Kidney (tissue), 13 donors: ENCODE measurements at regions not wholly inside any gene's neighbourhood (a gene's known extent, or its start where the extent isn't known, plus 50 kb on each side); places are given as distances from the start of the nearest gene placed in this dataset.

Experiments used
- DNase-seq, 5 donors: peaks; one replicate each; pipeline ENCODE4 v3.0.0-alpha.2; 2013 to 2020
- FAIRE-seq: peaks from 2 replicates; lab custom pipeline; 2012; peaks lifted over from hg19 to GRCh38; lab: Jason Lieb, UNC
- H3K27ac ChIP-seq, 2 donors: one replicate each; pipeline ENCODE4 v1.7.0; 2013; ENCODE audit warnings: low read depth in 2 of 2, low read length in 2 of 2, inconsistent platforms in 1 of 2
- H3K27me3 ChIP-seq: one replicate; pipeline ENCODE4 v1.7.1; 2013; ENCODE audit warnings: low read length, inconsistent platforms; ENCODE audit not compliant: control insufficient read depth, insufficient read depth
- H3K36me3 ChIP-seq, 3 donors: one replicate each; pipeline versions ENCODE4 v1.7.0 to v1.7.1; 2013; ENCODE audit warnings: low read length in 3 of 3, control low read depth in 1 of 3, inconsistent platforms in 1 of 3; ENCODE audit not compliant: insufficient read depth in 3 of 3, control insufficient read depth in 2 of 3
- H3K4me1 ChIP-seq, 3 donors: one replicate each; pipeline versions ENCODE4 v1.7.0 to v1.7.1; 2013; ENCODE audit warnings: low read length in 3 of 3, inconsistent platforms in 1 of 3, low read depth in 1 of 3; ENCODE audit not compliant: control insufficient read depth in 2 of 3, insufficient read depth in 2 of 3
- H3K4me3 ChIP-seq, 3 donors: one replicate each; pipeline versions ENCODE4 v1.7.0 to v1.8.1; 2013; ENCODE audit warnings: low read length in 3 of 3, control low read depth in 1 of 3, inconsistent platforms in 1 of 3
- H3K9ac ChIP-seq, 3 donors: one replicate each; pipeline versions ENCODE4 v1.7.0 to v1.7.1; 2013; ENCODE audit warnings: low read length in 3 of 3, control low read depth in 1 of 3, inconsistent platforms in 1 of 3
- H3K9me3 ChIP-seq, 3 donors: one replicate each; pipeline versions ENCODE4 v1.7.0 to v1.7.1; 2013; ENCODE audit warnings: low read length in 3 of 3, control low read depth in 1 of 3, inconsistent platforms in 1 of 3; ENCODE audit not compliant: control insufficient read depth in 2 of 3, insufficient read depth in 1 of 3
- intact Hi-C: fragments of 100-400 bp; cut with DNase I; formaldehyde crosslinking; loops from one replicate; pipeline ENCODE4 v1.11.1; 2022
- TF ChIP-seq, protein P1 (sequence below): IDR thresholded peaks from 3 replicates; pipeline ENCODE4 v1.5.1; 2012; ENCODE audit warnings: mild to moderate bottlenecking, moderate library complexity, borderline replicate concordance; ENCODE audit not compliant: insufficient read depth; ENCODE audit errors: extremely low read depth
- donor health status: control.
- donor health status: control.
- donor health status: control.
- donor health status: control.
- donor health status: control.
- donor health status: DM: yes; HTN: yes; CAD: no.
- donor health status: Normal renal cell carcinoma (clear cell type).

DNA sequence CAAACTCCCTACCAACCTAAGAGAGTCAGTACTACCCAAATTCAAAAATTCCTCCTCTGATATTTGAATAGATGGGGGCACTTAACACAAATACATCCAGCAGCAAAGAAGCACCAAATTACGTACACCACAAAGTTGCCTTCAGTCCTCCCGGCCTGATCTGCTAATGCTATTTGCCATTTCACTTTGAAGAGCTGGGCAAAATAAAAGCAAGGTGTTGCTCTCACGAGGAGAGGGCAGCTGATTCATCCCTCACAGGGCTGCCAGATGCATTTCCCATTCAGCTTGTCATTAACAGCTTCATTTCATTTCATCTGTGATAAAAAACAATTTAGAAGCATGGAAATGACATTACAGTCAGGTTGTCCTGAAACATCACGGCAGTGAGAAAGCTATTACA, 283.4 kb upstream of the VEPH1 start:
- no peak overlapping the region for H3K27ac ChIP-seq
- FAIRE-seq: no peak
- TF ChIP-seq, protein P1, sequence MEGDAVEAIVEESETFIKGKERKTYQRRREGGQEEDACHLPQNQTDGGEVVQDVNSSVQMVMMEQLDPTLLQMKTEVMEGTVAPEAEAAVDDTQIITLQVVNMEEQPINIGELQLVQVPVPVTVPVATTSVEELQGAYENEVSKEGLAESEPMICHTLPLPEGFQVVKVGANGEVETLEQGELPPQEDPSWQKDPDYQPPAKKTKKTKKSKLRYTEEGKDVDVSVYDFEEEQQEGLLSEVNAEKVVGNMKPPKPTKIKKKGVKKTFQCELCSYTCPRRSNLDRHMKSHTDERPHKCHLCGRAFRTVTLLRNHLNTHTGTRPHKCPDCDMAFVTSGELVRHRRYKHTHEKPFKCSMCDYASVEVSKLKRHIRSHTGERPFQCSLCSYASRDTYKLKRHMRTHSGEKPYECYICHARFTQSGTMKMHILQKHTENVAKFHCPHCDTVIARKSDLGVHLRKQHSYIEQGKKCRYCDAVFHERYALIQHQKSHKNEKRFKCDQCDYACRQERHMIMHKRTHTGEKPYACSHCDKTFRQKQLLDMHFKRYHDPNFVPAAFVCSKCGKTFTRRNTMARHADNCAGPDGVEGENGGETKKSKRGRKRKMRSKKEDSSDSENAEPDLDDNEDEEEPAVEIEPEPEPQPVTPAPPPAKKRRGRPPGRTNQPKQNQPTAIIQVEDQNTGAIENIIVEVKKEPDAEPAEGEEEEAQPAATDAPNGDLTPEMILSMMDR: no peak

DNA sequence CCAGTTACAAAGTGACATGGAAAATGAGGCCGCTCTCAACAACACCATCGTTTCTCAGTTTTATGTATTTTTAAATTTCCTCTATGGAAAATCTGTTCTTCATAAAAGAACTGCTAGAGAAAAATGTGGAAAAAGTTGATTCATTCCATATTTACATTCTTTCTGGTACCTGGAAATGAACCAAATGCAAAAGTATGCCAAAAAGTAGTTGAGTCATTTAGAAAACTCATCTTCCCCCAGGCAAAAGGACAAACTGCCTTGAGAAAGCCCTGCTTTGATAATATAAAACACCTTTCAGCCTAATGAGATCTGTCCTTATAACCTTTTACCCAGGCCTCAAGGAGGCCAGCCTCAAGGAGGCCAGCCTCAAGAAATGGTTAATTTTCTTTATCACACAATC, 283.0 kb upstream of the VEPH1 start:
- H3K9me3 ChIP-seq: peaks cover 0 to 3% (median 0%) of the 10 kb centered on the region in 3 donors
- TF ChIP-seq, protein P1: no peak
- intact Hi-C loops: no loop called here
- H3K4me1 ChIP-seq: no peaks in the 10 kb centered on the region
- no peak overlapping the region for H3K4me3 ChIP-seq
- no peak overlapping the region for H3K9ac ChIP-seq
- no peaks in the 10 kb centered on the region for H3K27me3 ChIP-seq
- H3K27ac ChIP-seq: no peak overlapping the region
- no peaks in the 10 kb centered on the region for H3K36me3 ChIP-seq
- FAIRE-seq: no peak
- no peak for DNase-seq

More for the DNA sequence above, 283.4 kb upstream of the VEPH1 start:
- H3K9ac ChIP-seq: no peak overlapping the region
- no peaks in the 10 kb centered on the region for H3K27me3 ChIP-seq
- H3K4me3 ChIP-seq: no peak overlapping the region
- H3K9me3 ChIP-seq: peaks cover 0 to 3% (median 0%) of the 10 kb centered on the region in 3 donors
- H3K36me3 ChIP-seq: no peaks in the 10 kb centered on the region
- no peaks in the 10 kb centered on the region for H3K4me1 ChIP-seq
- intact Hi-C loops: no loop called here
- no peak for DNase-seq

DNA sequence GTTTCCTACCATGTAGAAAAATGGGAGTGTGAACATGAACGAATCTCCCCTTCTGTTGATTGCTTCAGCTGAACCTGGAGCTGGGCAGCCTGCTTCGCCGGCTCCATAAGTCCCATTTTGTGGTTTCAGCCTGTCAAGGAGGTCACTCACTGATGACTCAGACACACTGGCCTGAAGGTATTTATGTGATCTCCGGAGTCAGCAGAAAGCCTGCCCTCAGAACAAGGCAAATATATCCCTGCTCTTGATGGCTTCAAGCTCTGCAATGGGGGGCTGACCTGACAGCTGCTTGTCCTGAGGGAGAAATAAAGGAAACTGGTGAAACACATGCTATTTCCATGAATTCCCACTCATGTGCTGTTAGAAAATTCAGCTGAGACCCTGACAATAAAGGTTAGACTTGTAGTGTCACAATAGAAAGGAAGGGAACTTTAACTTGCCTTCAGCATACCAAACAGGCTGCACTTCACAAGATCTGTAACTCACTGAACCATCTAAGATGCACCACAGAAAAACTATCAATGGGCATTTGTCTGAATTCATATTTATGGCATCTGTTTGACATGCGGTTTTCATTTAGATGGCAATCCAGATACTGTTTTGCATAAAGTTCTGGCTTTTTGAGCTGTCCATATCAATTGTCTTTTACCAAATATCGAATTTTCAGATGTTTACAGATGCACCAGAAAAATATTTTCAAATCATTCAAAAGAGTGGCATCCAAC, 282.0 kb upstream of the VEPH1 start:
- Histone ChIP-seq H3K9me3 (peaks cover 0 to 3% (median 0%) of the 10 kb centered on the region in 3 donors), H3K36me3 (no peaks in the 10 kb centered on the region), H3K9ac (no peak overlapping the region), H3K4me1 (no peaks in the 10 kb centered on the region), H3K27me3 (no peaks in the 10 kb centered on the region), H3K4me3 (no peak overlapping the region), H3K27ac (no peak overlapping the region)
- TF ChIP-seq, protein P1: no peak
- DNase-seq (no peak), FAIRE-seq (no peak)
- intact Hi-C loops: no loop called here
